Osteoblast (primary cell): ENCODE measurements at regions not wholly inside any gene's neighbourhood (a gene's known extent, or its start where the extent isn't known, plus 50 kb on each side); places are given as distances from the start of the nearest gene placed in this dataset.

Experiments
- DNase-seq: peaks from one replicate; pipeline ENCODE4 v3.0.0; 2011; ENCODE audit warnings: low spot score, mixed read lengths; ENCODE audit not compliant: insufficient read length; ENCODE audit errors: missing footprints
- H2AFZ ChIP-seq: 2 replicates; pipeline ENCODE4 v1.6.0; 2011; ENCODE audit warnings: mild to moderate bottlenecking, low read length
- H3K27ac ChIP-seq: 2 replicates; pipeline ENCODE4 v1.5.1; 2011; ENCODE audit warnings: mild to moderate bottlenecking, low read depth, low read length, moderate library complexity
- H3K27me3 ChIP-seq: 2 replicates; pipeline ENCODE4 v1.6.0; 2012; ENCODE audit warnings: mild to moderate bottlenecking, control low read depth, inconsistent platforms, low read length, moderate library complexity; ENCODE audit not compliant: insufficient read depth
- H3K36me3 ChIP-seq: 2 replicates; pipeline ENCODE4 v1.5.1; 2011; ENCODE audit warnings: mild to moderate bottlenecking, low read length, control low read depth, moderate library complexity; ENCODE audit not compliant: insufficient read depth
- H3K4me1 ChIP-seq: 2 replicates; pipeline ENCODE4 v1.5.1; 2011; ENCODE audit warnings: mild to moderate bottlenecking, low read length, control low read depth, moderate library complexity; ENCODE audit not compliant: insufficient read depth
- H3K4me2 ChIP-seq: 2 replicates; pipeline ENCODE4 v1.6.0; 2011; ENCODE audit warnings: mild to moderate bottlenecking, low read length; ENCODE audit not compliant: insufficient read depth
- H3K4me3 ChIP-seq: fragments of 200-600 bp; sonication (generic); 3 replicates; pipeline ENCODE4 v1.5.1; 2012; ENCODE audit warnings: mild to moderate bottlenecking, low read length, inconsistent platforms; ENCODE audit not compliant: insufficient read depth
- H3K79me2 ChIP-seq: 2 replicates; pipeline ENCODE4 v1.6.0; 2012; ENCODE audit warnings: mild to moderate bottlenecking, low read length, control low read depth, inconsistent platforms; ENCODE audit not compliant: insufficient read depth
- H3K9me3 ChIP-seq: 2 replicates; pipeline ENCODE4 v1.5.1; 2011; ENCODE audit warnings: low read depth, low read length, control low read depth
- H4K20me1 ChIP-seq: 2 replicates; pipeline ENCODE4 v1.6.0; 2012; ENCODE audit warnings: mild to moderate bottlenecking, low read length, control low read depth; ENCODE audit not compliant: insufficient read depth
- CTCF ChIP-seq: IDR thresholded peaks from 2 replicates; pipeline ENCODE4 v1.5.1; 2011; ENCODE audit warnings: mild to moderate bottlenecking, low read depth, low read length, moderate library complexity; ENCODE audit errors: extremely low read depth

- no peak for TF ChIP-seq CTCF
- DNase-seq = no peak
- Histone ChIP-seq H3K36me3 (no peaks in the 10 kb centered on the region), H3K27ac (peak overlapping the region; percentile 72), H3K4me3 (no peak overlapping the region), H3K27me3 (no peaks in the 10 kb centered on the region), H3K79me2 (no peaks in the 10 kb centered on the region), H4K20me1 (no peaks in the 10 kb centered on the region), H2AFZ (peak overlapping the region; percentile 39), H3K4me1 (peaks cover 14% of the 10 kb centered on the region), H3K9me3 (no peaks in the 10 kb centered on the region), H3K4me2 (peak overlapping the region; percentile 55)
These were observed 59.5 kb upstream of the TGM3 start for GRCh38 chr20:2236256-2236655.

GRCh38 chr20:2237059-2237458 lies 58.7 kb upstream of the TGM3 start:
- H2AFZ ChIP-seq = peak overlapping the region; percentile 86
- H3K27ac ChIP-seq = peak overlapping the region; percentile 88
- peak; percentile 17 for TF ChIP-seq CTCF

GRCh38 chr20:2238601-2239000 lies 57.2 kb upstream of the TGM3 start:
- no peak for DNase-seq
- Histone ChIP-seq H3K27ac (no peak overlapping the region), H4K20me1 (no peaks in the 10 kb centered on the region), H3K27me3 (no peaks in the 10 kb centered on the region), H3K9me3 (no peaks in the 10 kb centered on the region), H3K4me3 (no peak overlapping the region), H2AFZ (no peak overlapping the region), H3K4me2 (no peak overlapping the region), H3K36me3 (no peaks in the 10 kb centered on the region), H3K79me2 (no peaks in the 10 kb centered on the region), H3K4me1 (peaks cover 14% of the 10 kb centered on the region)
- TF ChIP-seq CTCF = no peak

More at GRCh38 chr20:2237059-2237458, 58.7 kb upstream of the TGM3 start:
- Histone ChIP-seq H4K20me1 (no peaks in the 10 kb centered on the region), H3K9me3 (no peaks in the 10 kb centered on the region), H3K79me2 (no peaks in the 10 kb centered on the region), H3K27me3 (no peaks in the 10 kb centered on the region), H3K36me3 (no peaks in the 10 kb centered on the region), H3K4me2 (peak overlapping the region; percentile 76), H3K4me1 (peaks cover 14% of the 10 kb centered on the region), H3K4me3 (no peak overlapping the region)
- peak; percentile 96 for DNase-seq

GRCh38 chr20:2240835-2241234 lies 55.0 kb upstream of the TGM3 start:
- H4K20me1 ChIP-seq = no peaks in the 10 kb centered on the region
- DNase-seq = no peak

More at GRCh38 chr20:2240835-2241234, 55.0 kb upstream of the TGM3 start:
- Histone ChIP-seq H3K4me3 (no peak overlapping the region), H3K9me3 (no peaks in the 10 kb centered on the region), H3K36me3 (no peaks in the 10 kb centered on the region), H3K79me2 (no peaks in the 10 kb centered on the region), H3K27ac (no peak overlapping the region), H3K4me1 (peaks cover 14% of the 10 kb centered on the region), H3K4me2 (no peak overlapping the region), H2AFZ (no peak overlapping the region), H3K27me3 (peaks cover 7% of the 10 kb centered on the region)
- no peak for TF ChIP-seq CTCF
